Small intestine (tissue), 7 donors: ENCODE measurements at regions not wholly inside any gene's neighbourhood (a gene's known extent, or its start where the extent isn't known, plus 50 kb on each side); places are given as distances from the start of the nearest gene placed in this dataset.
"Not testable (repeated sequence)": the region's sequence is repeated elsewhere in the genome, so short reads cannot be mapped to it uniquely, and the experiment has no call there.

Source experiments
- DNase-seq, 2 donors: peaks; one replicate each; pipeline versions ENCODE4 v3.0.0 to v3.0.0-alpha.2; 2013
- FAIRE-seq: peaks from 2 replicates; lab custom pipeline; 2012; peaks lifted over from hg19 to GRCh38; lab: Jason Lieb, UNC
- H3K27ac ChIP-seq, 3 donors: one replicate each; pipeline ENCODE4 v1.5.1; 2013; ENCODE audit warnings: low read length in 2 of 3, mild to moderate bottlenecking in 2 of 3, control low read depth in 1 of 3, inconsistent platforms in 1 of 3, low read depth in 1 of 3, moderate library complexity in 1 of 3
- H3K27me3 ChIP-seq, 3 donors: one replicate each; pipeline ENCODE4 v1.6.1; 2013; ENCODE audit warnings: low read length in 3 of 3, inconsistent platforms in 1 of 3; ENCODE audit not compliant: control insufficient read depth in 3 of 3, insufficient read depth in 3 of 3
- H3K36me3 ChIP-seq, 3 donors: one replicate each; pipeline ENCODE4 v1.6.1; 2013; ENCODE audit warnings: low read length in 3 of 3, inconsistent platforms in 1 of 3, low read depth in 1 of 3, mild to moderate bottlenecking in 1 of 3, moderate library complexity in 1 of 3; ENCODE audit not compliant: control insufficient read depth in 3 of 3, insufficient read depth in 2 of 3
- H3K4me1 ChIP-seq, 3 donors: one replicate each; pipeline ENCODE4 v1.6.1; 2013; ENCODE audit warnings: low read length in 2 of 3, inconsistent platforms in 1 of 3, low read depth in 1 of 3, mild to moderate bottlenecking in 1 of 3, moderate library complexity in 1 of 3; ENCODE audit not compliant: control insufficient read depth in 3 of 3, insufficient read depth in 2 of 3
- H3K4me3 ChIP-seq, 3 donors: one replicate each; pipeline ENCODE4 v1.5.1; 2013; ENCODE audit warnings: low read length in 3 of 3, control low read depth in 1 of 3, inconsistent platforms in 1 of 3, low read depth in 1 of 3, mild to moderate bottlenecking in 1 of 3, moderate library complexity in 1 of 3
- H3K9me3 ChIP-seq, 2 donors: one replicate each; pipeline ENCODE4 v1.6.1; 2013; ENCODE audit warnings: low read depth in 1 of 2, low read length in 1 of 2; ENCODE audit not compliant: control insufficient read depth in 2 of 2, insufficient read depth in 1 of 2
- WGBS, 3 donors: extraction: QIAGEN DNeasy Blood & Tissue Kit; methylation state at CpG; one replicate each; pipeline ENCODE4 v1.1.7; 2013; 5-methylcytosine and 5-hydroxymethylcytosine counted together
- donor health status: healthy with polysubstance abuse.
- donor health status: control.
- donor health status: control.
- donor health status: Bipolar disorder and iron deficiency.
- donor health status: healthy.

- no peak overlapping the region for H3K27ac ChIP-seq
- no peak overlapping the region for H3K4me3 ChIP-seq
- H3K4me1 ChIP-seq, result no peaks in the 10 kb centered on the region
- H3K27me3 ChIP-seq, result no peaks in the 10 kb centered on the region
- H3K9me3 ChIP-seq, result peaks cover 0 to 8% of the 10 kb centered on the region in 2 donors
- FAIRE-seq, result no peak
- DNase-seq, result no peak
- no peaks in the 10 kb centered on the region for H3K36me3 ChIP-seq
Observed at GRCh38 chr4:116099596-116099995, 985.8 kb downstream of the TRAM1L1 start.

- not testable (repeated sequence) for H3K4me1 ChIP-seq, H3K9me3 ChIP-seq, FAIRE-seq, H3K27ac ChIP-seq, H3K27me3 ChIP-seq, H3K36me3 ChIP-seq, H3K4me3 ChIP-seq, DNase-seq
- WGBS, 3 donors, result 83 to 92% (median 86%) methylated on average over 3 of the region's 3 CpGs
Observed at GRCh38 chr4:116097353-116097752, 983.9 kb upstream of the NDST4 start.

DNA sequence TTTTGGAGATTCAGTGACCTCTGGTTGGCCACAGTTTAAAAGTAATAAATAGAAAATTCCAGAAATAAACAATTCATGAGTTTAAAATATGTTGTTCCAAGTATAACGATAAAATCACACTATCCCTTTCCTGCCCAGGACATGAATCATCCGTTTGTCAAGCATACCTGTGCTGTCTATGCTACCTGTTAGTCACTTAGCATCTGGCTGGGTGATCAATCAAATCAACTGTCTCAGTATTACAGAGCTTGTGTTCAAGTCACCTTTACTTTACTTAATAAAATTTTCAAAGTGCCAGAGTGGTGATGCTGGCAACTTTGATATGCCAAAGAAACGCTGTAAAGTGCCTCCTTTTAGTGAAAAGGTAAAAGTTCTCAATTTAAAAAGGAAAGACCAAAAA lies 979.5 kb upstream of the NDST4 start:
- Histone ChIP-seq H3K9me3 (peaks cover 0 to 1% of the 10 kb centered on the region in 2 donors), H3K36me3 (no peaks in the 10 kb centered on the region), H3K4me1 (no peaks in the 10 kb centered on the region), H3K27me3 (no peaks in the 10 kb centered on the region), H3K27ac (no peak overlapping the region), H3K4me3 (no peak overlapping the region)
- WGBS, 3 donors, result 49 to 72% (median 60%) methylated on average over 3 of the region's 3 CpGs
- FAIRE-seq, result no peak
- no peak for DNase-seq

DNA sequence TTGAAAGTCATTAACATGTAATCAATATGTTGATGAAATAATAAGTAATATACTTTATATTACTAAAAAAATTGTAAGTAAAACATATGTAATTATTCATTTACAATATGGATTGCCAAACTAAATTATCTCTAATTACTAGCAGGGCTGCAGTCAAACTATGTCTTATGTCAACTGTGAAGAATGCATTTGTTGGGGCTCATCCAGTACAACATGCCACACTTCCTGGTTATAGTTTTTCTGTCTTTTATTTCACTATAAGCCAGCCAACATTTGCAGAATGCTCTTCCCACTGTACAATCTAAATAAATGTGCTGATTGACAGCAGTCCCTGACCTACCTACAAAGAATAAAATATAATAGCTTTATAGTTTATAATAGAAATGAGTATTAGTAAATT lies 975.4 kb upstream of the NDST4 start:
- H3K9me3 ChIP-seq, result no peaks in the 10 kb centered on the region
- FAIRE-seq (no peak), DNase-seq (no peak)
- no peak overlapping the region for H3K27ac ChIP-seq
- no peak overlapping the region for H3K4me3 ChIP-seq
- H3K4me1 ChIP-seq, result no peaks in the 10 kb centered on the region
- no peaks in the 10 kb centered on the region for H3K36me3 ChIP-seq
- H3K27me3 ChIP-seq, result no peaks in the 10 kb centered on the region

DNA sequence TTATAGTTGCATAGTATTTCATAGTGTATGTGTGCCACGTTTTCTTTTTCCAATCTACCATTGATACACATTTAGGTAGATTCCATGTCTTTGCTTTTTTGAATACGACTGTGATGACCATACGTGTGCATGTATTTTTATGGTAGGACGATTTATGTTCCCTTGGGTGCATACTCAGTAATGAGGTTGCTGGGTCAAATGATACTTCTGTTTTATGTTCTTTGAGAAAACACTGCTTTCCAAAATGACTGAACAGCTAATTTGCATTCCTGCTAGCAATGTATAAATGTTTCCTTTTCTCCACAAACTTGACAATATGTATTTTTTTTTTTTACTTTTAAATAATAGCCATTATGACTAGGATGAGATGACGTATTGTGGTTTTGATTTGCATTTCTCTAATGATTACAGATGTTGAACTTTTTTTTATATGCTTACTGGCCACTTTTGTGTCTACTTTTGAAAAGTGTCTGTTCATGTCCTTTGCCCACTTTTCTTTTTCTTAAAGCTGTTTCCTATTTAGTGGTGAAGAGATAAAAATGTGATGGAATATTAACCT lies 969.5 kb upstream of the NDST4 start:
- WGBS, 3 donors, result 83 to 89% (median 87%) methylated on average over 5 of the region's 5 CpGs
- no peak for DNase-seq
- no peaks in the 10 kb centered on the region for H3K36me3 ChIP-seq
- peaks cover 0 to 8% of the 10 kb centered on the region in 2 donors for H3K9me3 ChIP-seq
- no peaks in the 10 kb centered on the region for H3K27me3 ChIP-seq
- no peak overlapping the region for H3K27ac ChIP-seq
- no peak overlapping the region for H3K4me3 ChIP-seq
- no peak for FAIRE-seq
- no peaks in the 10 kb centered on the region for H3K4me1 ChIP-seq

- 45 to 84% (median 71%) methylated on average over 1 of the region's 1 CpG for WGBS, 3 donors
- Histone ChIP-seq H3K9me3 (peaks cover 0 to 6% of the 10 kb centered on the region in 2 donors), H3K27me3 (no peaks in the 10 kb centered on the region), H3K36me3 (no peaks in the 10 kb centered on the region), H3K4me1 (no peaks in the 10 kb centered on the region), H3K27ac (no peak overlapping the region), H3K4me3 (no peak overlapping the region)
- FAIRE-seq (no peak), DNase-seq (no peak)
Observed at GRCh38 chr4:116073051-116073450, 959.6 kb upstream of the NDST4 start.

GRCh38 chr4:116070283-116070682 lies 956.9 kb upstream of the NDST4 start:
- DNase-seq, result no peak
- Histone ChIP-seq H3K27ac (no peak overlapping the region), H3K36me3 (no peaks in the 10 kb centered on the region), H3K4me1 (no peaks in the 10 kb centered on the region), H3K27me3 (no peaks in the 10 kb centered on the region), H3K9me3 (no peaks in the 10 kb centered on the region), H3K4me3 (no peak overlapping the region)
- FAIRE-seq, result no peak

GRCh38 chr4:116066711-116067245 lies 953.4 kb upstream of the NDST4 start:
- Histone ChIP-seq H3K9me3 (no peaks in the 10 kb centered on the region), H3K27ac (no peak overlapping the region), H3K4me3 (no peak overlapping the region), H3K4me1 (no peaks in the 10 kb centered on the region), H3K27me3 (no peaks in the 10 kb centered on the region), H3K36me3 (no peaks in the 10 kb centered on the region)
- WGBS, 3 donors, result 32 to 69% (median 63%) methylated on average over 5 of the region's 5 CpGs
- no peak for FAIRE-seq
- no peak for DNase-seq

GRCh38 chr4:116064331-116064730 lies 950.9 kb upstream of the NDST4 start:
- FAIRE-seq (peak; percentile 75), DNase-seq (no peak)
- 78 to 91% (median 84%) methylated on average over 2 of the region's 2 CpGs for WGBS, 3 donors
- H3K27ac ChIP-seq, result no peak overlapping the region
- H3K36me3 ChIP-seq, result no peaks in the 10 kb centered on the region
- H3K4me3 ChIP-seq, result no peak overlapping the region
- no peaks in the 10 kb centered on the region for H3K9me3 ChIP-seq
- H3K27me3 ChIP-seq, result no peaks in the 10 kb centered on the region
- H3K4me1 ChIP-seq, result no peaks in the 10 kb centered on the region
